MM.1S (cell line): ENCODE measurements at regions not wholly inside any gene's neighbourhood (a gene's known extent, or its start where the extent isn't known, plus 50 kb on each side); places are given as distances from the start of the nearest gene placed in this dataset.

ENCODE experiments used
- DNase-seq: peaks from one replicate; pipeline ENCODE4 v3.0.0-alpha.2; 2015
- H2AFZ ChIP-seq: fragments of 300-600 bp; sonication (generic); 2 replicates; pipeline ENCODE4 v1.6.0; 2016; ENCODE audit warnings: antibody characterized with exemption, low read length
- H3F3A ChIP-seq: fragments of 300-600 bp; sonication (generic); 2 replicates; pipeline ENCODE4 v1.6.1; 2016; ENCODE audit warnings: mild to moderate bottlenecking, antibody characterized with exemption, low read length, moderate library complexity, mixed read lengths; ENCODE audit not compliant: insufficient read depth
- H3K27ac ChIP-seq: fragments of 300-600 bp; sonication (generic); 2 replicates; pipeline ENCODE4 v1.5.1; 2016; ENCODE audit warnings: mild to moderate bottlenecking, low read length
- H3K27me3 ChIP-seq: fragments of 300-600 bp; sonication (generic); replicated peaks from 2 replicates; pipeline ENCODE4 v1.6.0; 2016; ENCODE audit warnings: low read length; ENCODE audit not compliant: insufficient read depth
- H3K36me3 ChIP-seq: fragments of 300-600 bp; sonication (generic); replicated peaks from 2 replicates; pipeline ENCODE4 v1.6.1; 2016; ENCODE audit warnings: mild to moderate bottlenecking, low read length, mixed read lengths; ENCODE audit not compliant: insufficient read depth
- H3K4me1 ChIP-seq: fragments of 300-600 bp; sonication (generic); 2 replicates; pipeline ENCODE4 v1.6.1; 2016; ENCODE audit warnings: low read length, mixed read lengths
- H3K4me2 ChIP-seq: fragments of 300-600 bp; sonication (generic); 2 replicates; pipeline ENCODE4 v1.6.0; 2016; ENCODE audit warnings: low read depth, low read length
- H3K4me3 ChIP-seq: fragments of 300-600 bp; sonication (generic); 2 replicates; pipeline ENCODE4 v1.5.1; 2016; ENCODE audit warnings: low read length, mixed read lengths
- H3K79me2 ChIP-seq: fragments of 300-600 bp; sonication (generic); 2 replicates; pipeline ENCODE4 v1.6.1; 2016; ENCODE audit warnings: mixed run types, low read length, mixed read lengths
- H3K9ac ChIP-seq: fragments of 300-600 bp; sonication (generic); 2 replicates; pipeline ENCODE4 v1.6.1; 2016; ENCODE audit warnings: low read length, mixed read lengths
- H3K9me2 ChIP-seq: fragments of 300-600 bp; sonication (generic); replicated peaks from 2 replicates; pipeline ENCODE4 v1.6.1; 2016; ENCODE audit warnings: mild to moderate bottlenecking, low read length, mixed read lengths; ENCODE audit not compliant: insufficient read depth
- H3K9me3 ChIP-seq: fragments of 300-600 bp; sonication (generic); replicated peaks from 2 replicates; pipeline ENCODE4 v1.6.1; 2016; ENCODE audit warnings: mild to moderate bottlenecking, low read length, mixed read lengths; ENCODE audit not compliant: insufficient read depth
- H4K20me1 ChIP-seq: fragments of 300-600 bp; sonication (generic); 2 replicates; pipeline ENCODE4 v1.6.1; 2016; ENCODE audit warnings: mild to moderate bottlenecking, low read length, moderate library complexity, mixed read lengths; ENCODE audit not compliant: insufficient read depth
- EZH2 ChIP-seq: fragments of 300-600 bp; sonication (generic); optimal IDR thresholded peaks from 2 replicates; pipeline ENCODE3; 2017; ENCODE audit warnings: low read depth, mild to moderate bottlenecking, antibody characterized with exemption, low read length, mixed read lengths
- EZH2phosphoT487 ChIP-seq: fragments of 300-600 bp; sonication (generic); IDR thresholded peaks from 2 replicates; pipeline ENCODE4 v1.6.1; 2018; ENCODE audit warnings: antibody characterized with exemption, low read length
- TF ChIP-seq, protein P1 (sequence below): fragments of 300-600 bp; sonication (generic); IDR thresholded peaks from 2 replicates; pipeline ENCODE4 v1.5.1; 2016; ENCODE audit warnings: antibody characterized with exemption, low read length, mixed read lengths

DNA sequence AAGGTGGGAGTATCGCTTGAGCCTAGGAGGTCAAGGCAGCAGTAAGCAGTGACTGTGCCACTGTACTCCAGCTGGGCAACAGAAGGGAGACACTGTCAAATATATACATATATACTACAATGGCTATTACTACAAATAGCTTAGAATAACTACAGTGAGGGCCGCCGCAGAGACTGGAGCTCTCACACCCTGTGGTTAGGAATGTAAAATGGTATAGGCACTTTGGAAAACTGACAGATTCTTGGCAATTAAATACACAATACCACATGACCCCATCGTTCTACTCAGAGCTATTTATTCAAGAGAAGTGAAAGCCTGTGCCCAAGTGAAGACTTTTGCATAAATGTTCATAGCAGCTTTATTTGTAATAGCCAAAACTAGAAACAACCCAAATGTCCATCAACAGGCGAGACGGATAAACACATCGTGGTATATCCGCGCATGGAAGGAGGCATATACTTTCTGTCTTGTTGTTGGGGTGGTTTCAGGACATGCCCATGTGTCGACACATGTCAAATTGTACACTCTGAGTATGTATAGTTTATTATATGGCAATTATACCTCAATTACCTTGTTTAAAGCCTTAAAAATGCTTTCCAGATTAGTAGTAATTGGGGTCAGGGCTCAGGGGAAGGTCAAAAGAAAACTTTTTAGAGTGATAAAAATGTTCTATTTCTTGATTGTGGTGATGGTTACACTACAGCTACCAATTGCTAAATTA lies 123.4 kb downstream of the RIPK4 start:
- Histone ChIP-seq H3K9me3 (no peaks in the 10 kb centered on the region), H2AFZ (no peak overlapping the region), H3K4me2 (no peak overlapping the region), H3K27me3 (peaks cover 41% of the 10 kb centered on the region), H3K79me2 (no peaks in the 10 kb centered on the region), H3K9ac (no peak overlapping the region), H3K36me3 (no peaks in the 10 kb centered on the region), H4K20me1 (no peaks in the 10 kb centered on the region), H3F3A (no peaks in the 10 kb centered on the region), H3K4me1 (no peaks in the 10 kb centered on the region), H3K27ac (no peak overlapping the region), H3K9me2 (no peaks in the 10 kb centered on the region), H3K4me3 (no peak overlapping the region)
- no peak for TF ChIP-seq EZH2phosphoT487
- TF ChIP-seq EZH2 = no peak
- TF ChIP-seq, protein P1, sequence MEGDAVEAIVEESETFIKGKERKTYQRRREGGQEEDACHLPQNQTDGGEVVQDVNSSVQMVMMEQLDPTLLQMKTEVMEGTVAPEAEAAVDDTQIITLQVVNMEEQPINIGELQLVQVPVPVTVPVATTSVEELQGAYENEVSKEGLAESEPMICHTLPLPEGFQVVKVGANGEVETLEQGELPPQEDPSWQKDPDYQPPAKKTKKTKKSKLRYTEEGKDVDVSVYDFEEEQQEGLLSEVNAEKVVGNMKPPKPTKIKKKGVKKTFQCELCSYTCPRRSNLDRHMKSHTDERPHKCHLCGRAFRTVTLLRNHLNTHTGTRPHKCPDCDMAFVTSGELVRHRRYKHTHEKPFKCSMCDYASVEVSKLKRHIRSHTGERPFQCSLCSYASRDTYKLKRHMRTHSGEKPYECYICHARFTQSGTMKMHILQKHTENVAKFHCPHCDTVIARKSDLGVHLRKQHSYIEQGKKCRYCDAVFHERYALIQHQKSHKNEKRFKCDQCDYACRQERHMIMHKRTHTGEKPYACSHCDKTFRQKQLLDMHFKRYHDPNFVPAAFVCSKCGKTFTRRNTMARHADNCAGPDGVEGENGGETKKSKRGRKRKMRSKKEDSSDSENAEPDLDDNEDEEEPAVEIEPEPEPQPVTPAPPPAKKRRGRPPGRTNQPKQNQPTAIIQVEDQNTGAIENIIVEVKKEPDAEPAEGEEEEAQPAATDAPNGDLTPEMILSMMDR = no peak
- no peak for DNase-seq

DNA sequence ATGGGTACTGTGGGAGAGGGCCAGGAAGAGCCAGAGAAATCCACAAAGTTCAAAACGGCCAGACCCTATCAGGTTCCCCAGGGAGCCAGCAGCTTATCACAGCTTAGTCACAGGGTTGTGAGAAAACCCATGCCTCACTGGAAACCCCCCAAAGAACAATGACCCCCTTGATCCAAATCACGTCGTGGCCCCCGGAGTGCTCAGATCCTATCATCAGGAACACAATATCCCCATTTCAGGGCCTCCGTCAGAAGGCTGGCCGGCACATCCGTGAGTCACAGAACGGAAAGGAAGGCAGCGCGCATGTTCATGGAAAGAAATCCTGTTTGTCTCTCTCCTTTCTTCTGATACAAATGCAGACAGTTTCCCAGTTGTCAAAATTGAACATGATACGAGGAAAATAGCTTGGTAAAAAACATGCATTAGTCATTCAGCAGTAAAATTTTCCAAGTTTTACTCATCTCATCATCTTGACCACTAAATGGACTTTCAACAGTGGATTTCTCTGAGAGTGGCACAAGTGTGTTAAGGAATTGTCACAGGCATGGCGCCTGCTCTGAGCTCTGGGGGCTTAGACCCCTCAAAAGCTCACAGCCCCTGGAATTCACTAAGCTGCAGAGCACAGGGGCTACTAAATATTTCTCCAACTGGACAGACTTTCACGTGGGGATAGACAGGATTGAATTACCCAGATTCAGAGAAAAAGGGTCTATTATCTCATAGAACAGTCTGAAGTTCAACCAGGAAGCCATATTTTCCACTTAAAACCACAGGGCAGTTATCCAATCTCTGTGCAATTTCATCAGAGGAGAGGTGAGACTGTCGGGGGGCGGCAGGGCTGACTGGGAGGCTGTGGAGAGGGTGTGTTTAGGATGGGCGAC lies 124.8 kb downstream of the RIPK4 start:
- no peak overlapping the region for H3K4me3 ChIP-seq
- no peaks in the 10 kb centered on the region for H3K9me3 ChIP-seq
- no peaks in the 10 kb centered on the region for H3F3A ChIP-seq
- no peak overlapping the region for H2AFZ ChIP-seq
- H3K4me2 ChIP-seq = no peak overlapping the region
- no peak for DNase-seq
- H3K36me3 ChIP-seq = no peaks in the 10 kb centered on the region
- peaks cover 53% of the 10 kb centered on the region for H3K27me3 ChIP-seq
- H4K20me1 ChIP-seq = no peaks in the 10 kb centered on the region
- H3K27ac ChIP-seq = no peak overlapping the region
- H3K9me2 ChIP-seq = no peaks in the 10 kb centered on the region
- TF ChIP-seq, protein P1 = no peak
- TF ChIP-seq EZH2 (no peak), EZH2phosphoT487 (no peak)
- no peaks in the 10 kb centered on the region for H3K79me2 ChIP-seq
- no peaks in the 10 kb centered on the region for H3K4me1 ChIP-seq
- no peak overlapping the region for H3K9ac ChIP-seq

DNA sequence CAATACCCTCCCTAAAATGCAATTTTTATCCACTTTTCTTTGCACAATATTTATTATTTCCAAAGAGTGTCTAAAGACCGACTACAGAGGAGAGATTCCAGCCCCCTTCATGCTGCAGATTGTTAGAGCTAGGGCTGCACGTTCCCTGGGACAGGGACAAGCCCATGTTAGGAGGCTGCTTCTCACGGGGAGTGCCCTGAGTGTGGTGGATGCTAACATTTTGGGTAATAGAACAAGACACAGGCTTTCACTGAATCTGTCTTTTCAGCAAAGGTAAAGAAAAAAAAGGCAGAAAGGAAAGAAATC lies 125.4 kb downstream of the RIPK4 start:
- H3K79me2 ChIP-seq = no peaks in the 10 kb centered on the region
- H3K4me2 ChIP-seq = no peak overlapping the region
- H2AFZ ChIP-seq = no peak overlapping the region
- H3K9me3 ChIP-seq = no peaks in the 10 kb centered on the region
- H3K27ac ChIP-seq = no peak overlapping the region
- no peak for TF ChIP-seq EZH2
- TF ChIP-seq EZH2phosphoT487 = no peak
- TF ChIP-seq, protein P1 = no peak
- H3F3A ChIP-seq = no peaks in the 10 kb centered on the region
- H3K9ac ChIP-seq = no peak overlapping the region
- no peaks in the 10 kb centered on the region for H3K9me2 ChIP-seq
- H3K4me3 ChIP-seq = no peak overlapping the region
- H3K27me3 ChIP-seq = peaks cover 59% of the 10 kb centered on the region
- no peaks in the 10 kb centered on the region for H3K4me1 ChIP-seq
- no peaks in the 10 kb centered on the region for H3K36me3 ChIP-seq
- no peaks in the 10 kb centered on the region for H4K20me1 ChIP-seq
- DNase-seq = no peak
